ENCODE measurements at regions not wholly inside any gene's neighbourhood (a gene's known extent, or its start where the extent isn't known, plus 50 kb on each side); places are given as distances from the start of the nearest gene placed in this dataset.

GRCh38 chr13:65943708-65944107 lies 1286.4 kb downstream of the PCDH9 start:
- TF ChIP-seq, protein P1, sequence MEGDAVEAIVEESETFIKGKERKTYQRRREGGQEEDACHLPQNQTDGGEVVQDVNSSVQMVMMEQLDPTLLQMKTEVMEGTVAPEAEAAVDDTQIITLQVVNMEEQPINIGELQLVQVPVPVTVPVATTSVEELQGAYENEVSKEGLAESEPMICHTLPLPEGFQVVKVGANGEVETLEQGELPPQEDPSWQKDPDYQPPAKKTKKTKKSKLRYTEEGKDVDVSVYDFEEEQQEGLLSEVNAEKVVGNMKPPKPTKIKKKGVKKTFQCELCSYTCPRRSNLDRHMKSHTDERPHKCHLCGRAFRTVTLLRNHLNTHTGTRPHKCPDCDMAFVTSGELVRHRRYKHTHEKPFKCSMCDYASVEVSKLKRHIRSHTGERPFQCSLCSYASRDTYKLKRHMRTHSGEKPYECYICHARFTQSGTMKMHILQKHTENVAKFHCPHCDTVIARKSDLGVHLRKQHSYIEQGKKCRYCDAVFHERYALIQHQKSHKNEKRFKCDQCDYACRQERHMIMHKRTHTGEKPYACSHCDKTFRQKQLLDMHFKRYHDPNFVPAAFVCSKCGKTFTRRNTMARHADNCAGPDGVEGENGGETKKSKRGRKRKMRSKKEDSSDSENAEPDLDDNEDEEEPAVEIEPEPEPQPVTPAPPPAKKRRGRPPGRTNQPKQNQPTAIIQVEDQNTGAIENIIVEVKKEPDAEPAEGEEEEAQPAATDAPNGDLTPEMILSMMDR (IDR thresholded peaks at IDR 0.05) = no peak
- TF ChIP-seq POLR2A (IDR thresholded peaks at IDR 0.05) = no peak
